ENCODE measurements at regions not wholly inside any gene's neighbourhood (a gene's known extent, or its start where the extent isn't known, plus 50 kb on each side); places are given as distances from the start of the nearest gene placed in this dataset.

DNA sequence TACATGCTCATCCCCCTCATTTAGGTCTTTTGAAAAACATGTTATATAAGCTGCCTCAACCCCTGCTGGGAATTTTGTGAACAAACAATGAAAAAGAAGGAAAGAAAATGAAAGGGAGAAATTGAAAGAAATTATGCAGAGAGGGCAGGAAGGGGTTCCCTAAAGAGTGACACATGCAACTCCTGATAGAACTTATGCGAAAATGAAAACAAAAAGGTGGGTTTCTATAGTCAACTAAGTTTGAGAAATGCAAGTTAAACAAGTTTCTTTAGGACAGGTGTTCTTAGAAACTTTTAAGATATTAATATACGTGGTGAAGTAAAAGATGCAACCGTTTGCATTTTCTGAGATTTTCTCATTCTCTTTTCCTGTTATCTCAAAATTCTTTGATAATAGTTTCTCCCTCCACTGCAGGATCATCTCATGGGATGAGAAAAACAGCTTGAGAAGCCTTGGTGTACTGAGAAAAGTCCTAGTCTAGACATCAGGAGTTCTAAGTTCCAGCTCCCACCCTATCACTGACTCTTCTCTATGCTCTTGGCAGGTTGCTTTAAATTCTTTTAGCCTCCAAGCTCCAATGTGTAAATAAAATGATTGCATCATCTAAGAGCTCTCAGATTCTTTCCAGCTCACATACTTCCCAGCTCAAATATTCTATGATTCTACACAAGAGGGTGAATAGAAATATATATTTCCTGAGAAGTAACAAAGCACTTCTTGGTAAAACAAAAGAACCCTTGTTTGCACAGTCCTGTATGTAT, 109.2 kb downstream of the FAM76B start:
- Mint-ChIP-seq H3K4me3 (no peak overlapping the region), H3K4me1 (peaks cover 73% of the 10 kb centered on the region), H3K36me3 (peaks cover 30% of the 10 kb centered on the region), H3K9me3 (peaks cover 6% of the 10 kb centered on the region), H3K27me3 (no peaks in the 10 kb centered on the region), H3K27ac (peak overlapping the region; percentile 79)
- no peak for DNase-seq

DNA sequence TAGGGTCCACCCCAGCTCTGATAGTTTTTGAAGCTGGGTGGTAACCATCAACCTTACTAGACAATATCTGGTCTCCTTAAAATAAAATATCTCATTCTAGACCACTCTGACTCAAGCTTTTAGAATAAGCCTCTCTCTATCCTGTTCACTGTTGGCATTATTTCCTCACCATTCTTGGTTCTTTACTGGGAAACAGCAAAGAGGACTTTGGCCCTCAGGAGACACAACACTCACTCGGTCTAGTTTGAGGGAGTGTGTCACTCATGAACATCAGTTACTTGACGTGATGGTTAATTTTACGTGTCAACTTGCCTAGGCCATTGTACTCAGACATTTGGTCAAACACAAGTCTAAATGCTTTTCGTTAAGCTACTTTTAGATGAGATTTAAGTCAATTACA, 110.6 kb downstream of the FAM76B start:
- Mint-ChIP-seq H3K4me1 (peaks cover 71% of the 10 kb centered on the region), H3K9me3 (peaks cover 5% of the 10 kb centered on the region), H3K4me3 (no peak overlapping the region), H3K36me3 (peaks cover 27% of the 10 kb centered on the region), H3K27ac (no peak overlapping the region), H3K27me3 (no peaks in the 10 kb centered on the region)
- DNase-seq: no peak

DNA sequence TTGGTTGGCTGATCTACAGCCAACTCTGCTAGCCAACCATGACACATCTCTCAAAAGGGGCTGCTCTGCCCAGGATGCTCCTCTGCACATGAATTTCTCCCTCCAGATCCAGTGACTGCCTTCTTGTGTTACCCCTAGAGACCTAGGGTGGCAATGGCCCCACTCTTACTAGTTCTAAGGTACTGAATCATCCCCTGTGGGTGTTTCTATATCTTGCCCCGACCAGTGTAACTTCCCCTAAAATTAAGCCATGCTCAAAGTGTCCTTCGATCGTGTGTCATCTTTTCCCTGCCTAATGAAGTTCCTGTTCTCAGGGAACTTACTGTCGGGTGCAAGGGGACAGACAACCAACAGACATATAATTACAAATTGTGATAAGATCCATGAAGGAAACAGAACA, 113.3 kb downstream of the FAM76B start:
- Mint-ChIP-seq H3K27me3 (no peaks in the 10 kb centered on the region), H3K36me3 (peaks cover 11% of the 10 kb centered on the region), H3K4me1 (peaks cover 52% of the 10 kb centered on the region), H3K27ac (peak overlapping the region; percentile 34), H3K4me3 (no peak overlapping the region), H3K9me3 (peaks cover 2% of the 10 kb centered on the region)
- no peak for DNase-seq

DNA sequence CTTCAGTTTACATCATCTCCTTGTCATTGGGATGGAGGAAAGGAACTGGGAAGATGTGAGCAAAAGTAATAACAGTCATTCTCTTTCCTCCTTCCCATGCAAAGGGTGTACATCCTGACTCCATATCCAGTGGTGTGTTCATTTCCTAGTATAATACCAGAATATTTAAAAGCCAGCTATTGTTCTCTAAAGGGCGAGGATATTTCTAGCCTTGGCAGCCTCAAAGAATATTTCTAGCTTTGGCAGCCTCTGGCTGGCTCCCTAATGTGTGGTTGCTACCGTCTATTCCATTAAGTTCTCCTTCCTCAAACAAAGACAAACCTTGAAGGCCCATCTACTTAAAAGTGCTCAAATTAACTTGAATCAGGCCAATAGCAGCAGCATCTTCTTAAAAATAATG, 114.0 kb downstream of the FAM76B start:
- H3K4me1 Mint-ChIP-seq: peaks cover 45% of the 10 kb centered on the region
- H3K36me3 Mint-ChIP-seq: peaks cover 11% of the 10 kb centered on the region
- H3K9me3 Mint-ChIP-seq: peaks cover 2% of the 10 kb centered on the region
- H3K27me3 Mint-ChIP-seq: no peaks in the 10 kb centered on the region
- no peak for DNase-seq
- H3K4me3 Mint-ChIP-seq: no peak overlapping the region
- H3K27ac Mint-ChIP-seq: peak overlapping the region; percentile 82

DNA sequence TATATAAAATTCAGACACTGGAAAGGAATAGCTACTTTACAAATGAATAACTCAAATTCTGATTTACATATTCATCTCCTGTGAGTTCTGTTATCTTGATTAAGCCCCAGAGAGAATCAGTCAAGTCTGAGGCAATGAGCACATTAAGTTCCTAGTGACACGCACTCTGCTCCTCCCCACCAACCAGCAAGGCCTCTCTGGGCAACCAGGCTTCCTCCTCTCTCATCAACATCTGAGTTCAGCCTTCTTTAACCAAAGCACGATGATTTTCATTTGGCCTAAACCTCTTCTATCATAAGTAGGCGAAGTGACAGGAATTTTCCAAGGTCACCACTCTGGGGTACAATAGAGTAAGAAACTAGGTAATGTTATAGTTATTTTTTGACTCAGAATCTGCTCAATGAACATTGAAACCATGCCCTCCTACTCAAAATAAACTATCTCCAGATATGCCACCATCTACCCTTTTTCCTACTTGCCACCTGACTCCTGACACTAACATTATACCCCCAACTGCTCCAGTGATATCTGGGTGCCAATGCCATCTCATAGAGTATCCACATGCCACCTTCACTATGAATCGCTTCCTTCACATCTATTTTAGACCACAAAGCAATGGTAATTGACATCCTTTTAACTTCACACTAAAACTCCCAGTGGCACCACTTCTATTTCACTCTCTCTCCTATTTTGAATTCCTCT, 114.8 kb downstream of the FAM76B start:
- Mint-ChIP-seq H3K9me3 (peaks cover 3% of the 10 kb centered on the region), H3K27ac (peak overlapping the region; percentile 82), H3K4me3 (peak overlapping the region; percentile 5), H3K36me3 (peaks cover 11% of the 10 kb centered on the region), H3K4me1 (peaks cover 38% of the 10 kb centered on the region), H3K27me3 (no peaks in the 10 kb centered on the region)
- DNase-seq: peak; percentile 48

DNA sequence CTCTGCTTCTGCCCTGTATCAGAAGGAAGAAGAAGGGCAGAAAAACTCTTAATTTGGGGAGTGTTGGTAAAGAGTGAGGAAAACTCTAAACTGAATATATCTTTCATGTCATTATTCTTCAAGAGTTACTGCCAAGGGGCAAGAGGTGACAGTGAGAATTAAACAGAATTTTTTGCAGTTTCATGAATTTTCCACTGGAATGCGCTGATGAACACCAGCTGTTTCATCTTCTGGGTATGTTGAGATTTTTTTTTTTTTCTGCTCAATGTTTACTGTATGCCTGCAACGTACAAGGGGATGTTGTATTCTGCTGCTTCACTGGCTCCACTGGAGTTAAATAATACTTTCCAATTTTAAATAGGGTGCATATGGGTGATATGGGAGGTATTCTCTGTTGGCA, 117.8 kb downstream of the FAM76B start:
- DNase-seq: no peak
- Mint-ChIP-seq H3K4me1 (peaks cover 25% of the 10 kb centered on the region), H3K27me3 (no peaks in the 10 kb centered on the region), H3K36me3 (peaks cover 9% of the 10 kb centered on the region), H3K9me3 (peaks cover 7% of the 10 kb centered on the region), H3K27ac (no peak overlapping the region), H3K4me3 (no peak overlapping the region)

DNA sequence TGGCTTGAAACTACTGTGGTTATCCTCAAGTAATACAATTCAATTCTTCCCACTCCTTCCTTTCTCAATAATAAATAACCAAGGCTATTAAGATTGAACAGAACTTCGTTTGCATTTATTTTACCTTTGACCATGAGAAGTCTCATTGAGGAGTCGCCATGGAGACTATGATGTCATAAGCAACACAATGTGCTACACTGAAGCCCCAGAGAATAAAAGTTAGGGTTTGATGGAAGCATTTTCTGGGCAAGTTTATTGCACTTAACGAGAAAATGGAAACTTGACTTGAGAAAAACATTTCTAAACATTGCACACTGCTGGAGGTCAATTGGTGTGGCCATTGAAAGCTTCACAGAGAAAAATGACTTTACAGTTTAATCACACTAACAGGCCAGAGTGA, 121.5 kb downstream of the FAM76B start:
- no peak overlapping the region for H3K4me3 Mint-ChIP-seq
- no peak overlapping the region for H3K27ac Mint-ChIP-seq
- H3K27me3 Mint-ChIP-seq: no peaks in the 10 kb centered on the region
- H3K9me3 Mint-ChIP-seq: peaks cover 20% of the 10 kb centered on the region
- DNase-seq: no peak
- peaks cover 14% of the 10 kb centered on the region for H3K36me3 Mint-ChIP-seq
- peaks cover 5% of the 10 kb centered on the region for H3K4me1 Mint-ChIP-seq

DNA sequence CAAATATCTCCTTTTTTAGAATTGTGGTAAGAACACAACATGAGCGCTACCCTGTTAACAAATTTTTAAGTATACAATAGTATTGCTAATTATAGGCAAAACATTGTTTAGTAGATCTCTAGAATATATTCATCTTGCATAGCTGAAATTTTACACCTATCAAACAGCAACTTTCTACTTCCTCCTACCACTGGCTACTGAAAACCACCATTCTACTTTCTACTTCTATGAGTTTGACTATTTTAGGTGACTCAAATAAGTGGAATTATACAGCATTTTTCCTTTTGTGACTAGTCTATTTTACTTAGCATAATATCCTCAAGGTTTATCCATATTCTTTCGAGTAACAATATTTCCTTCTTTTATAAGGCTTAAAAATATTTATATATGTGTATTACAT, 128.4 kb downstream of the FAM76B start:
- no peak overlapping the region for H3K4me3 Mint-ChIP-seq
- peaks cover 34% of the 10 kb centered on the region for H3K4me1 Mint-ChIP-seq
- no peaks in the 10 kb centered on the region for H3K27me3 Mint-ChIP-seq
- no peak overlapping the region for H3K27ac Mint-ChIP-seq
- no peak for DNase-seq
- peaks cover 19% of the 10 kb centered on the region for H3K9me3 Mint-ChIP-seq
- H3K36me3 Mint-ChIP-seq: peaks cover 18% of the 10 kb centered on the region

DNA sequence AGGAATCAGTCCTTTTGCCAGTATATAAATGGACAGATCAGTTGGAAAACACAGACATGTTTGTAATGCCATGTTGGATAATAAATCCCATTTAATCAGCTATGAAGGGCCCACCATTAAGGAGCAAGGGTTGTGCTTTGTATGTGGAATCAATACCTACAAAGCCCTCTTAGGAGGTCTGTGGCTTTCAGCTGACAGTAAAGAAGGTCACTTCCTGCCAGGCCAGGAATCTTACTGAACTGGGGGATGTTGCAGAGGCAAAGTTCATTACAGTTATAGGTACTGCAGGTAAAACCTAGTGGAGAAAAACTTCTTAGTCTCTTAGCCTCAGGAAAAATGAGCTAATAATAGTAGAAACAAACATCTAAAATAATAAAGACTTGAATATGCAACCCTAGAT, 129.5 kb downstream of the FAM76B start:
- Mint-ChIP-seq H3K4me3 (no peak overlapping the region), H3K9me3 (peaks cover 9% of the 10 kb centered on the region), H3K36me3 (peaks cover 12% of the 10 kb centered on the region), H3K4me1 (peaks cover 34% of the 10 kb centered on the region), H3K27ac (no peak overlapping the region), H3K27me3 (no peaks in the 10 kb centered on the region)
- no peak for DNase-seq

DNA sequence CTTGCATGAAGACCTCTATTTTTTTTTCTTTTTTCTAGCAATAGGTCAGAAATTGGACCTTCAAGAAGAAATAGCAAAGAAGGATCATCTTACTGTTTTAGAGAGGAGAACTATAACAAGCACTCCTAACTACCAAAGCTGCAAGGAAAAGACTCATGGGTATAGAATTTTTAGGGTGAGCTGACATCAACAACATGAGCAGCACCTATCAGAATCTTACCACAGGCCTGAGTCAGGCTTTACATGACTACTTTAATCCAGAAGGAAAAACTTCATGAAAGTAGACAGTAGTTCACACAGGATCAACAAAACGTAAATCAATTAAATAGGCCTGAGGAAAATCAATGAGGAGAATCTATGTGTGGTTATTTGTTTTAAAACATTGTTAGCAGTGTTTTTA, 130.5 kb downstream of the FAM76B start:
- no peaks in the 10 kb centered on the region for H3K27me3 Mint-ChIP-seq
- peaks cover 10% of the 10 kb centered on the region for H3K36me3 Mint-ChIP-seq
- no peak overlapping the region for H3K27ac Mint-ChIP-seq
- no peak overlapping the region for H3K4me3 Mint-ChIP-seq
- H3K4me1 Mint-ChIP-seq: peaks cover 34% of the 10 kb centered on the region
- H3K9me3 Mint-ChIP-seq: peaks cover 6% of the 10 kb centered on the region
- DNase-seq: no peak

DNA sequence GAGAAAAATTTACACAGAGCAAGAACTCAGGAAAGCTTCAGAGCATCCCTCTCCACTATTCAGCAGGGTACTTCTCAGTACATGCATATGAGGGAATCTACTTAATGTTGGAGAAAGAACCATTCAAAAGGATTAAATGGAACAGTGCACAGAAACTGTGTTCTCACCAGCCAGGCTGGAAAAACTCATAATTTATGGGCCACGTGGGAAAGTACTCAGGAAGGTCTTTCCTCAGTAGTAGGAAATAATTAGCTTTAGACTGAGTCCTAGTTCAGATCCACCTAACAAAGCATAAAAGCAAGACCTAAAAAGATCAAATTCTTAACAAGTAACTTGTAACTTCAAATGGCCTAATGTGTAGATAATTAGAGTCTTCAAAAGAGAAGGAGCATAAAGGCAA, 134.0 kb downstream of the FAM76B start:
- Mint-ChIP-seq H3K4me1 (peaks cover 22% of the 10 kb centered on the region), H3K27me3 (peaks cover 4% of the 10 kb centered on the region), H3K36me3 (peaks cover 6% of the 10 kb centered on the region), H3K4me3 (no peak overlapping the region), H3K9me3 (peaks cover 4% of the 10 kb centered on the region), H3K27ac (no peak overlapping the region)
- DNase-seq: no peak

DNA sequence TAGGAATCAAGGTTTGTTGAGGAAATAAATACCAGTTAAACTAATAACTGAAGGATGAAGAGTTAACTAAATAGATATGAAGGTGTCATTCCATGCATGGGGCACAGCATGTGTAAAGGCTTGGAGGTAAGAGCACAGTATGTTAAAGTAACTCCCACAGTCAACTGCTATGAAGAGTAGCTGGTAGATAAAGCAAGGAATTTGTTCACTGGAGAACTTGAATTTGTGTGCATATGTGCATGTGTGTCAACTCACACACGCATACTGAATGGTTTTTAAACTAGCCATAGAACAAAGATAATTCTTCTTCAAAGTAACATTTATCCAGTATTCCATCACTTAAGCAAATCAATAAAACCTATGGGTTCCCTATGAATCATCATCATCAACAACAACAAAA, 135.9 kb downstream of the FAM76B start:
- no peak overlapping the region for H3K27ac Mint-ChIP-seq
- peaks cover 7% of the 10 kb centered on the region for H3K27me3 Mint-ChIP-seq
- no peak for DNase-seq
- peaks cover 6% of the 10 kb centered on the region for H3K4me1 Mint-ChIP-seq
- no peak overlapping the region for H3K4me3 Mint-ChIP-seq
- H3K36me3 Mint-ChIP-seq: peaks cover 6% of the 10 kb centered on the region
- peaks cover 2% of the 10 kb centered on the region for H3K9me3 Mint-ChIP-seq

DNA sequence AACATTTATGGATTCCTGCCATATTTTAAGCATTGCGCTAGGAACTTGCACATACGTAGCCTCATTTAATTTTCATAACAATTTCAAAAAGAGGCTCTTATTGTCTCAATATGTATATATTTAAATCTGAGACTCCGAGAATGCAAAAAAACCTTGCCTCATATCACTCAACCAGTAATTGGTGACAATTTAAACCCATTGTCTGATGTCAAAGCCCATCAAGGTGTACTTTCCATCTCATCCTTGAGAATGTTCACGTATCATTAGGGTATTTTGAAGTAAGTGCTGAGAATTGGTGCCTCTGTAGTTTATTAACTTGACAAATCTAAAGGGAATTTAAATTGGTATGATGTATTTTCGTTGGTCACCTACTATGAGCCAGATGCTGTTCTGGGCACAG, 136.5 kb downstream of the FAM76B start:
- Mint-ChIP-seq H3K27me3 (peaks cover 7% of the 10 kb centered on the region), H3K4me1 (peaks cover 3% of the 10 kb centered on the region), H3K4me3 (no peak overlapping the region), H3K36me3 (peaks cover 6% of the 10 kb centered on the region), H3K27ac (no peak overlapping the region), H3K9me3 (peaks cover 2% of the 10 kb centered on the region)
- DNase-seq: no peak

DNA sequence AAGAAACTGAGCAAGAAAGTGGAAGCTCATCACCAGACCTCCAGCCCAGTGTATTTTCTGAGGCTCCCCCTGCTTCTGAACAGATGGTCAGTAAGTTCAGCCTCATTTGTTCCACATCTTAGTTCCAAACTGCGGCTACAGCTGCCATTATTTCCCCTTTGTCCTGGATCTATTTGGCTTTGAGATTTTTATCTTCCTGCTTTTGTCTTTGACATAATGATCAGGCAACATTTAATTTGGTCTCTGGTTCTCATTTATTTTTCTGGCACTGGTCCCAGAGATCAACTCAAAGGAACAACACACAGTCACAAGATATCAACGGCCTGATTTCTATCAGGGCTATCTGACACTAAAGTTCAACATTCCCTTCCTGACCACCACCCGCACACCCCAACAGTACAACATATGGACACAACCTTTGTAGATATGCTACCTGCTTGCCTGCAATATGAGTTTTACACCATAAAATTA, 137.5 kb downstream of the FAM76B start:
- DNase-seq: no peak
- Mint-ChIP-seq H3K27ac (no peak overlapping the region), H3K4me1 (no peaks in the 10 kb centered on the region), H3K36me3 (peaks cover 3% of the 10 kb centered on the region), H3K4me3 (no peak overlapping the region), H3K27me3 (peaks cover 7% of the 10 kb centered on the region), H3K9me3 (no peaks in the 10 kb centered on the region)

DNA sequence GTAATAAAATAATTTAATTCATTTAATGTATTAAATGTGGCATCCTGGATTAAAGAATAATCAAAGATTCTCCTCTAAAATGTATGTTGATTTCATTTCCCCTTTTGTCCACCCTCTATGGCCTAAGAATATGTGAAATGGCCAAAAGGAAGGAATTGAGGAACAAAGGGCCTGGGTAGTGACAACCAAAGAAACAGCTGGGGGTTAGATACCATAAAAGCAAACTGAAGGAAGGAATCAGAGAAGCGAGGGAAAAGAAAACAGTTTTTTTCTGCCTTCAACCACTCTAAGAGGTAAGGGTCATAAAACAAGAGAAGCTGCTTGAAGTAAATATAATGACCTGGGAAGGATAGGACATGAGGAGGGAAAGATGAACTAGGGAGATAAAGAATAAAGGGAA, 139.3 kb downstream of the FAM76B start:
- Mint-ChIP-seq H3K4me1 (no peaks in the 10 kb centered on the region), H3K4me3 (no peak overlapping the region), H3K9me3 (peaks cover 1% of the 10 kb centered on the region), H3K27ac (no peak overlapping the region), H3K27me3 (peaks cover 7% of the 10 kb centered on the region), H3K36me3 (no peaks in the 10 kb centered on the region)
- DNase-seq: no peak

DNA sequence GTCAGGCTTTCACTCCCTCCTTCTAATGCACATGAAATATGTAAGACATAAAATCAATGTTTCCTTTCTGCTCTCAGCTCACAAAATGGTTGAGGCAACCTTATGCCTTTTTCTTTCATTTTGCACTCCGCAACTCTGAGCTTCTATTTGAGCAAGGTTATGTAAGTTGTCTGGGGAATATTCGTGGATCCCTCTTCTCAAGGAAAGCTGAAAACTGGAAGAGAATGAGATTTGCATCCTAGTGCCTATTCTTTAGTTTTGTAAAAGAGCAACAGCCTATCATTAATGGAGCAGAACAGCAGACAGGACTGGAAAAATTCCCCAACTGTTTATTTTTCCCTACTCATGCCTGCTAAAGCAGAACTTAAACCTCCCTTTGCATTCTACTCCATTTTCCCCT, 141.7 kb downstream of the FAM76B start:
- no peak for DNase-seq
- Mint-ChIP-seq H3K9me3 (peaks cover 5% of the 10 kb centered on the region), H3K27ac (no peak overlapping the region), H3K36me3 (peaks cover under 1% of the 10 kb centered on the region), H3K4me1 (peaks cover 1% of the 10 kb centered on the region), H3K4me3 (no peak overlapping the region), H3K27me3 (peaks cover 3% of the 10 kb centered on the region)

Measured in activated naive CD8-positive, alpha-beta T cell treated with anti-CD3 and anti-CD28 coated beads for 36 hours (primary cell).